GOT3 (cell line): ENCODE measurements at regions not wholly inside any gene's neighbourhood (a gene's known extent, or its start where the extent isn't known, plus 50 kb on each side); places are given as distances from the start of the nearest gene placed in this dataset.

Source experiments
- DNase-seq: peaks from one replicate; lab custom pipeline; 2025; ENCODE audit warnings: mixed read lengths; lab: John Stamatoyannopoulos, UW

GRCh38 chr1:181327796-181328195 lies 155.5 kb upstream of the CACNA1E start:
- DNase-seq: no peak

- no peak for DNase-seq
Measured at GRCh38 chr1:181334724-181335123, 148.6 kb upstream of the CACNA1E start.

GRCh38 chr1:181335631-181336030 lies 147.7 kb upstream of the CACNA1E start:
- no peak for DNase-seq

GRCh38 chr1:181341026-181341632 lies 142.2 kb upstream of the CACNA1E start:
- DNase-seq: no peak

- no peak for DNase-seq
Measured at GRCh38 chr1:181344091-181344490, 139.2 kb upstream of the CACNA1E start.

- DNase-seq: no peak
Measured at GRCh38 chr1:181345146-181345545, 138.2 kb upstream of the CACNA1E start.

- no peak for DNase-seq
Measured at GRCh38 chr1:181347495-181348390, 135.6 kb upstream of the CACNA1E start.

- DNase-seq: no peak
Measured at GRCh38 chr1:181349512-181349911, 133.8 kb upstream of the CACNA1E start.

GRCh38 chr1:181350131-181350530 lies 133.2 kb upstream of the CACNA1E start:
- DNase-seq: no peak

- DNase-seq: no peak
Measured at GRCh38 chr1:181351740-181352139, 131.6 kb upstream of the CACNA1E start.

GRCh38 chr1:181352695-181353094 lies 130.6 kb upstream of the CACNA1E start:
- no peak for DNase-seq

- DNase-seq: no peak
Measured at GRCh38 chr1:181353526-181353925, 129.8 kb upstream of the CACNA1E start.

GRCh38 chr1:181354865-181355264 lies 128.5 kb upstream of the CACNA1E start:
- no peak for DNase-seq

GRCh38 chr1:181356505-181357340 lies 126.6 kb upstream of the CACNA1E start:
- no peak for DNase-seq

- no peak for DNase-seq
Measured at GRCh38 chr1:181359012-181359411, 124.3 kb upstream of the CACNA1E start.

GRCh38 chr1:181364801-181365200 lies 118.5 kb upstream of the CACNA1E start:
- no peak for DNase-seq

GRCh38 chr1:181366910-181367309 lies 116.4 kb upstream of the CACNA1E start:
- DNase-seq: no peak

- no peak for DNase-seq
Measured at GRCh38 chr1:181369416-181369815, 113.9 kb upstream of the CACNA1E start.

- DNase-seq: no peak
Measured at GRCh38 chr1:181383695-181384094, 99.6 kb upstream of the CACNA1E start.

- no peak for DNase-seq
Measured at GRCh38 chr1:181386340-181386739, 97.0 kb upstream of the CACNA1E start.

- no peak for DNase-seq
Measured at GRCh38 chr1:181386951-181387350, 96.4 kb upstream of the CACNA1E start.

- DNase-seq: no peak
Measured at GRCh38 chr1:181387702-181388101, 95.6 kb upstream of the CACNA1E start.
